Testis (tissue), 2 donors: ENCODE measurements at regions not wholly inside any gene's neighbourhood (a gene's known extent, or its start where the extent isn't known, plus 50 kb on each side); places are given as distances from the start of the nearest gene placed in this dataset.

ENCODE experiments used
- CTCF ChIP-seq, 3 experiments: fragments of 450-650 bp in 2 of 3; fragments of 200-600 bp in 1 of 3; sonication (generic) in 1 of 3; IDR thresholded peaks; one replicate each; pipeline ENCODE4 v1.5.1; 2016 to 2019; ENCODE audit warnings: antibody characterized with exemption in 3 of 3, mild to moderate bottlenecking in 2 of 3, moderate library complexity in 1 of 3
- POLR2A ChIP-seq: fragments of 450-650 bp; IDR thresholded peaks from one replicate; pipeline ENCODE4 v1.6.1; 2017; ENCODE audit warnings: antibody characterized with exemption, mild to moderate bottlenecking, moderate library complexity

DNA sequence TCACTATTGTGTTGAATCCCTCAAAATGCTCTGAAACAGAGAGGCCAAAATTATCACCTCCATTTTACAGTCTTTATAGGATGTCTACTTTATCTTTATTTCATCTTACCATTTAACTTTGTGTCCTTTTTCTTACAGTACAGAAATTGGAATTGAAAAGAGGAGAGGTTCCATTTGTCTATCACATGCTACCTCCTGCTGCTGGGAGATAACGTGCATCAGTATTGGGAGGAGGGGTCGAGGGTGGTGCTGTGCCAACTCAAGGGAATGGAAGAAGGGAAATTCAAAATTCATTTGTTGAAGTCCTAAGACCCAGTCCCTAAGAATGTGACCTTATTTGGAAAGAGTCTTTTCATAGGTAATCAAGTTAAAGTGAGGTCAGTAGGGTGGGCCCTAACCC lies 85.3 kb downstream of the HHIPL2 start:
- no peak for TF ChIP-seq CTCF (IDR thresholded peaks at IDR 0.05)
- no peak for TF ChIP-seq POLR2A
